ENCODE measurements at regions not wholly inside any gene's neighbourhood (a gene's known extent, or its start where the extent isn't known, plus 50 kb on each side); places are given as distances from the start of the nearest gene placed in this dataset.
A peak's percentile ranks its signal among the peaks of the same experiment; 100 is the strongest.

GRCh38 chr5:23330726-23331125 is 176.7 kb upstream of the PRDM9 start:
- H3K4me3 ChIP-seq (replicated peaks in 1 of 4; ENCODE audit: control extremely low read depth in 1 of 4, insufficient read depth in 1 of 4, low read depth in 3 of 4, low read length in 4 of 4): no peak overlapping the region
- H2AFZ ChIP-seq (ENCODE audit: low read length): no peak overlapping the region
- no peaks in the 10 kb centered on the region for H3K9me3 ChIP-seq (ENCODE audit: control insufficient read depth, insufficient read depth, low read depth, low read length)
- no peaks in the 10 kb centered on the region for H3K4me1 ChIP-seq (ENCODE audit: control insufficient read depth, extremely low read depth, insufficient read depth, low read length)
- no peaks in the 10 kb centered on the region for H3K36me3 ChIP-seq (ENCODE audit: control insufficient read depth, insufficient read depth, low read length)
- H3K27ac ChIP-seq (ENCODE audit: insufficient read depth, low read length): no peak overlapping the region
- H3K4me2 ChIP-seq (ENCODE audit: extremely low read depth, insufficient read depth, low read length): no peak overlapping the region
- no peaks in the 10 kb centered on the region for H3K79me2 ChIP-seq (ENCODE audit: control insufficient read depth, insufficient read depth, low read length)
- no peaks in the 10 kb centered on the region for H3K27me3 ChIP-seq (ENCODE audit: control insufficient read depth, insufficient read depth, low read length)
- no peak for TF ChIP-seq EZH2 (IDR thresholded peaks at IDR 0.05; ENCODE audit: low read length, missing control alignments)
- TF ChIP-seq CTCF (conservative IDR thresholded peaks at IDR 0.05 in 1 of 2, IDR thresholded peaks at IDR 0.05 in 1 of 2; ENCODE audit: low read depth in 1 of 2, low read length in 2 of 2): no peak
- no peak overlapping the region for H3K9ac ChIP-seq (ENCODE audit: insufficient read depth, low read length)
- no peaks in the 10 kb centered on the region for H4K20me1 ChIP-seq (ENCODE audit: control insufficient read depth, extremely low read depth, insufficient read depth, low read length)
- DNase-seq (ENCODE audit: low read depth in 2 of 2): peak in 1 of 2 donors; percentile 39

- no peak for DNase-seq (ENCODE audit: low read depth in 2 of 2)
- Histone ChIP-seq H3K4me3 (replicated peaks in 1 of 4; ENCODE audit: control extremely low read depth in 1 of 4, insufficient read depth in 1 of 4, low read depth in 3 of 4, low read length in 4 of 4) (no peak overlapping the region), H3K79me2 (ENCODE audit: control insufficient read depth, insufficient read depth, low read length) (no peaks in the 10 kb centered on the region), H3K4me1 (ENCODE audit: control insufficient read depth, extremely low read depth, insufficient read depth, low read length) (no peaks in the 10 kb centered on the region), H3K4me2 (ENCODE audit: extremely low read depth, insufficient read depth, low read length) (no peak overlapping the region), H2AFZ (ENCODE audit: low read length) (no peak overlapping the region), H3K9me3 (ENCODE audit: control insufficient read depth, insufficient read depth, low read depth, low read length) (no peaks in the 10 kb centered on the region), H3K27ac (ENCODE audit: insufficient read depth, low read length) (no peak overlapping the region), H3K27me3 (ENCODE audit: control insufficient read depth, insufficient read depth, low read length) (no peaks in the 10 kb centered on the region), H3K9ac (ENCODE audit: insufficient read depth, low read length) (no peak overlapping the region), H4K20me1 (ENCODE audit: control insufficient read depth, extremely low read depth, insufficient read depth, low read length) (no peaks in the 10 kb centered on the region), H3K36me3 (ENCODE audit: control insufficient read depth, insufficient read depth, low read length) (no peaks in the 10 kb centered on the region)
- TF ChIP-seq EZH2 (IDR thresholded peaks at IDR 0.05; ENCODE audit: low read length, missing control alignments): no peak
- no peak for TF ChIP-seq CTCF (conservative IDR thresholded peaks at IDR 0.05 in 1 of 2, IDR thresholded peaks at IDR 0.05 in 1 of 2; ENCODE audit: low read depth in 1 of 2, low read length in 2 of 2)
Measured at GRCh38 chr5:23319901-23320300, 187.5 kb upstream of the PRDM9 start.

GRCh38 chr5:23318960-23319359 is 188.4 kb upstream of the PRDM9 start:
- H3K4me1 ChIP-seq (ENCODE audit: control insufficient read depth, extremely low read depth, insufficient read depth, low read length): no peaks in the 10 kb centered on the region
- no peak overlapping the region for H3K9ac ChIP-seq (ENCODE audit: insufficient read depth, low read length)
- no peak for DNase-seq (ENCODE audit: low read depth in 2 of 2)
- no peaks in the 10 kb centered on the region for H3K27me3 ChIP-seq (ENCODE audit: control insufficient read depth, insufficient read depth, low read length)
- no peaks in the 10 kb centered on the region for H3K79me2 ChIP-seq (ENCODE audit: control insufficient read depth, insufficient read depth, low read length)
- no peak overlapping the region for H3K27ac ChIP-seq (ENCODE audit: insufficient read depth, low read length)
- no peak overlapping the region for H2AFZ ChIP-seq (ENCODE audit: low read length)
- no peaks in the 10 kb centered on the region for H3K36me3 ChIP-seq (ENCODE audit: control insufficient read depth, insufficient read depth, low read length)
- H3K4me2 ChIP-seq (ENCODE audit: extremely low read depth, insufficient read depth, low read length): no peak overlapping the region
- no peak overlapping the region for H3K4me3 ChIP-seq (replicated peaks in 1 of 4; ENCODE audit: control extremely low read depth in 1 of 4, insufficient read depth in 1 of 4, low read depth in 3 of 4, low read length in 4 of 4)
- no peaks in the 10 kb centered on the region for H4K20me1 ChIP-seq (ENCODE audit: control insufficient read depth, extremely low read depth, insufficient read depth, low read length)
- no peaks in the 10 kb centered on the region for H3K9me3 ChIP-seq (ENCODE audit: control insufficient read depth, insufficient read depth, low read depth, low read length)
- TF ChIP-seq CTCF (conservative IDR thresholded peaks at IDR 0.05 in 1 of 2, IDR thresholded peaks at IDR 0.05 in 1 of 2; ENCODE audit: low read depth in 1 of 2, low read length in 2 of 2): no peak
- TF ChIP-seq EZH2 (IDR thresholded peaks at IDR 0.05; ENCODE audit: low read length, missing control alignments): no peak

Data from fibroblast of lung (primary cell).